H1 (cell line): ENCODE measurements at regions not wholly inside any gene's neighbourhood (a gene's known extent, or its start where the extent isn't known, plus 50 kb on each side); places are given as distances from the start of the nearest gene placed in this dataset.

ENCODE experiments used
- CTCF ChIA-PET: fragments of 300-600 bp; sonication (Branson Sonifier 250); formaldehyde crosslinking; loops from one replicate; lab custom pipeline; 2021; ENCODE audit not compliant: partially characterized antibody; lab: Charles Lee
- POLR2A ChIA-PET: fragments of 300-600 bp; sonication (Branson Sonifier 250); formaldehyde crosslinking; loops from one replicate; lab custom pipeline; 2021; ENCODE audit warnings: inconsistent platforms; ENCODE audit not compliant: partially characterized antibody; lab: Charles Lee
- DNase-seq, 2 experiments: peaks; one replicate each; pipeline versions ENCODE4 v3.0.0 to v3.0.0-alpha.2; 2010 to 2022; ENCODE audit warnings: low spot score in 2 of 2, low read depth in 1 of 2, mixed read lengths in 1 of 2
- FAIRE-seq: peaks from 2 replicates; lab custom pipeline; 2011; peaks lifted over from hg19 to GRCh38; lab: Jason Lieb, UNC
- H2AFZ ChIP-seq: 2 replicates; pipeline ENCODE4 v1.8.1; 2012; ENCODE audit warnings: low read length, inconsistent platforms
- H2AK5ac ChIP-seq: 2 replicates; pipeline ENCODE4 v1.6.1; 2013; ENCODE audit warnings: low read depth, low read length
- H2BK120ac ChIP-seq: replicated peaks from 2 replicates; pipeline ENCODE3; 2013; ENCODE audit warnings: low read depth, low read length, inconsistent platforms
- H2BK12ac ChIP-seq: 2 replicates; pipeline ENCODE4 v1.6.1; 2013; ENCODE audit warnings: low read depth, low read length
- H2BK15ac ChIP-seq: 2 replicates; pipeline ENCODE4 v1.6.1; 2013; ENCODE audit warnings: low read length
- H2BK20ac ChIP-seq: 2 replicates; pipeline ENCODE4 v1.6.1; 2013; ENCODE audit warnings: low read length
- H2BK5ac ChIP-seq: 2 replicates; pipeline ENCODE4 v1.6.1; 2013; ENCODE audit warnings: low read depth, low read length
- H3K14ac ChIP-seq: 2 replicates; pipeline ENCODE4 v1.6.1; 2013; ENCODE audit warnings: inconsistent platforms; ENCODE audit not compliant: insufficient read length
- H3K18ac ChIP-seq: 2 replicates; pipeline ENCODE4 v1.6.1; 2013; ENCODE audit warnings: low read length; ENCODE audit errors: extremely low read depth
- H3K23ac ChIP-seq: 2 replicates; pipeline ENCODE4 v1.6.1; 2013; ENCODE audit warnings: inconsistent platforms; ENCODE audit not compliant: insufficient read length
- H3K23me2 ChIP-seq: 2 replicates; pipeline ENCODE4 v1.6.1; 2013; ENCODE audit warnings: low read depth, low read length
- H3K27ac ChIP-seq: 2 replicates; pipeline ENCODE4 v1.6.1; 2011; ENCODE audit warnings: low read depth, low read length, inconsistent platforms
- H3K27me3 ChIP-seq, 4 experiments: replicated peaks in 1 of 4; 1 replicate in 1 of 4; 2 replicates in 3 of 4; pipeline versions ENCODE4 v1.6.1 to v1.8.1; 2011 to 2013; ENCODE audit warnings: low read length in 3 of 4, mild to moderate bottlenecking in 3 of 4, inconsistent platforms in 2 of 4, mixed read lengths in 2 of 4, moderate library complexity in 1 of 4; ENCODE audit not compliant: control insufficient read depth in 3 of 4, insufficient read depth in 3 of 4; ENCODE audit errors: extremely low read depth in 1 of 4
- H3K36me3 ChIP-seq, 4 experiments: 2 replicates each; pipeline versions ENCODE4 v1.6.1 to v1.8.1; 2011 to 2013; ENCODE audit warnings: mild to moderate bottlenecking in 4 of 4, low read length in 3 of 4, moderate library complexity in 2 of 4, control low read depth in 1 of 4, inconsistent platforms in 1 of 4; ENCODE audit not compliant: insufficient read depth in 4 of 4, control insufficient read depth in 2 of 4
- H3K4ac ChIP-seq: replicated peaks from 2 replicates; pipeline ENCODE3; 2013; ENCODE audit warnings: low read length, low read depth, mixed read lengths, inconsistent platforms; ENCODE audit not compliant: insufficient read length
- H3K4me1 ChIP-seq, 4 experiments: replicated peaks in 1 of 4; 1 replicate in 1 of 4; 2 replicates in 3 of 4; pipeline versions ENCODE4 v1.6.1 to v1.8.1; 2011 to 2013; ENCODE audit warnings: low read length in 3 of 4, inconsistent platforms in 2 of 4, mixed read lengths in 1 of 4; ENCODE audit not compliant: insufficient read depth in 4 of 4, control insufficient read depth in 3 of 4
- H3K4me2 ChIP-seq, 2 experiments: 2 replicates each; pipeline versions ENCODE4 v1.6.1 to v1.8.1; 2011 to 2013; ENCODE audit warnings: low read depth in 2 of 2, low read length in 2 of 2, control low read depth in 1 of 2, inconsistent platforms in 1 of 2, mild to moderate bottlenecking in 1 of 2; ENCODE audit not compliant: insufficient read depth in 1 of 2
- H3K4me3 ChIP-seq, 4 experiments: fragments of 200-600, 300-600 bp in 1 of 4; sonication (generic), shearing (Covaris generic), sonication (Bioruptor Twin) in 1 of 4; 2 replicates each; pipeline versions ENCODE4 v1.5.1 to v1.8.1; 2011 to 2016; ENCODE audit warnings: low read length in 4 of 4, low read depth in 3 of 4, control low read depth in 2 of 4, inconsistent platforms in 2 of 4, mild to moderate bottlenecking in 2 of 4, mixed read lengths in 1 of 4, moderate library complexity in 1 of 4; ENCODE audit not compliant: insufficient read depth in 2 of 4; ENCODE audit errors: extremely low read depth in 1 of 4
- H3K56ac ChIP-seq: replicated peaks from 2 replicates; pipeline ENCODE3; 2013; ENCODE audit warnings: low read depth, mild to moderate bottlenecking, mixed read lengths, low read length, inconsistent platforms; ENCODE audit not compliant: insufficient read length
- H3K79me1 ChIP-seq: 2 replicates; pipeline ENCODE4 v1.6.1; 2013; ENCODE audit warnings: low read depth, low read length, control low read depth
- H3K79me2 ChIP-seq, 2 experiments: 2 replicates each; pipeline versions ENCODE4 v1.6.1 to v1.8.1; 2012 to 2013; ENCODE audit warnings: low read length in 2 of 2, mild to moderate bottlenecking in 2 of 2, inconsistent platforms in 1 of 2; ENCODE audit not compliant: insufficient read depth in 2 of 2, control insufficient read depth in 1 of 2
- H3K9ac ChIP-seq, 4 experiments: replicated peaks in 1 of 4; 1 replicate in 1 of 4; 2 replicates in 3 of 4; pipeline versions ENCODE4 v1.6.1 to v1.8.1; 2011 to 2013; ENCODE audit warnings: low read depth in 3 of 4, low read length in 3 of 4, control low read depth in 2 of 4, mild to moderate bottlenecking in 2 of 4, moderate library complexity in 2 of 4, inconsistent platforms in 1 of 4; ENCODE audit errors: extremely low read depth in 1 of 4
- H3K9me3 ChIP-seq, 2 experiments: 2 replicates each; pipeline versions ENCODE4 v1.6.1 to v1.8.1; 2012 to 2013; ENCODE audit warnings: mild to moderate bottlenecking in 2 of 2, moderate library complexity in 2 of 2, control low read depth in 1 of 2, inconsistent platforms in 1 of 2, low read depth in 1 of 2, low read length in 1 of 2, mixed read lengths in 1 of 2; ENCODE audit not compliant: insufficient read depth in 2 of 2
- H4K20me1 ChIP-seq, 2 experiments: replicated peaks in 1 of 2; 2 replicates each; pipeline versions ENCODE3 to v1.8.1; 2011 to 2013; ENCODE audit warnings: inconsistent platforms in 2 of 2, low read length in 2 of 2, mild to moderate bottlenecking in 1 of 2; ENCODE audit not compliant: insufficient read depth in 2 of 2, control insufficient read depth in 1 of 2
- H4K5ac ChIP-seq: 2 replicates; pipeline ENCODE4 v1.6.1; 2013; ENCODE audit warnings: low read length, low read depth, mixed read lengths, inconsistent platforms; ENCODE audit not compliant: insufficient read length
- H4K8ac ChIP-seq: 2 replicates; pipeline ENCODE4 v1.8.0; 2013; ENCODE audit warnings: mild to moderate bottlenecking, moderate library complexity, low read length, inconsistent platforms; ENCODE audit not compliant: insufficient read depth; ENCODE audit errors: extremely low read depth
- H4K91ac ChIP-seq: replicated peaks from 2 replicates; pipeline ENCODE3; 2013; ENCODE audit warnings: low read length, mixed read lengths, inconsistent platforms; ENCODE audit not compliant: insufficient read length
- CHD2 ChIP-seq: IDR thresholded peaks from 2 replicates; pipeline ENCODE4 v1.6.1; 2012; ENCODE audit warnings: low read length, improper control_type of control experiment
- GABPA ChIP-seq: IDR thresholded peaks from 2 replicates; pipeline ENCODE4 v1.6.1; 2011; ENCODE audit warnings: mild to moderate bottlenecking, low read length, moderate library complexity, borderline replicate concordance; ENCODE audit not compliant: insufficient read depth
- PHF8 ChIP-seq: fragments of 200-600 bp; sonication (generic); conservative IDR thresholded peaks from 2 replicates; pipeline ENCODE4 v1.7.1; 2012; ENCODE audit warnings: low read depth, mild to moderate bottlenecking, inconsistent platforms, low read length, moderate library complexity
- SIRT6 ChIP-seq: IDR thresholded peaks from one replicate; pipeline ENCODE4 v1.7.1; 2012; ENCODE audit warnings: low read length, inconsistent platforms
- SP1 ChIP-seq: IDR thresholded peaks from 2 replicates; pipeline ENCODE4 v1.6.1; 2011; ENCODE audit warnings: low read depth, low read length
- SRF ChIP-seq: IDR thresholded peaks from 2 replicates; pipeline ENCODE4 v1.6.1; 2011; ENCODE audit warnings: mild to moderate bottlenecking, low read depth, low read length, moderate library complexity
- TCF12 ChIP-seq: IDR thresholded peaks from 2 replicates; pipeline ENCODE4 v1.6.1; 2011; ENCODE audit warnings: low read depth, mild to moderate bottlenecking, low read length
- TEAD4 ChIP-seq: IDR thresholded peaks from 2 replicates; pipeline ENCODE4 v1.6.1; 2012; ENCODE audit warnings: low read depth, low read length, inconsistent platforms, mixed read lengths
- WGBS, 2 experiments: shearing (Covaris generic) in 1 of 2; methylation state at CpG; one replicate each; pipeline versions ENCODE4 v1.1.6 to v1.1.7; 2013 to 2015; ENCODE audit warnings: low lambda C conversion rate in 2 of 2, mixed read lengths in 2 of 2, inconsistent platforms in 1 of 2, low coverage in 1 of 2, missing lambda C conversion rate in 1 of 2; ENCODE audit not compliant: insufficient replicate concordance in 2 of 2, insufficient coverage in 1 of 2, insufficient read length in 1 of 2; ENCODE audit errors: extremely low coverage in 1 of 2, missing lambda C conversion rate in 1 of 2; 5-methylcytosine and 5-hydroxymethylcytosine counted together
- TF ChIP-seq, protein P1 (sequence below): IDR thresholded peaks from 2 replicates; pipeline ENCODE4 v1.6.1; 2012; ENCODE audit warnings: inconsistent platforms

- Histone ChIP-seq H3K27ac (no peak overlapping the region), H3K27me3 (peaks cover 0 to 2% (median 0%) of the 10 kb centered on the region in 4 experiments; a peak in 1 of 7 replicates), H3K14ac (no peak overlapping the region), H3K18ac (no peak overlapping the region), H3K4me1 (no peaks in the 10 kb centered on the region), H2AK5ac (no peak overlapping the region), H4K8ac (no peak overlapping the region), H3K36me3 (no peaks in the 10 kb centered on the region), H3K23ac (no peak overlapping the region), H2BK12ac (no peak overlapping the region), H3K9me3 (no peaks in the 10 kb centered on the region), H3K79me1 (no peaks in the 10 kb centered on the region), H2BK120ac (no peak overlapping the region), H3K4me2 (no peak overlapping the region), H2AFZ (no peak overlapping the region), H3K56ac (no peak overlapping the region), H3K79me2 (no peaks in the 10 kb centered on the region), H3K4me3 (no peak overlapping the region), H2BK15ac (no peak overlapping the region), H4K91ac (no peak overlapping the region), H4K5ac (no peak overlapping the region), H3K23me2 (no peaks in the 10 kb centered on the region), H2BK20ac (no peak overlapping the region), H4K20me1 (no peaks in the 10 kb centered on the region), H3K4ac (no peak overlapping the region), H3K9ac (no peak overlapping the region), H2BK5ac (no peak overlapping the region)
- 100% methylated on average over 1 of the region's 1 CpG; no CpG with 5 or more reads in 1 of the 2 experiments for WGBS, 2 experiments
- FAIRE-seq (no peak), DNase-seq (no peak)
- ChIA-PET POLR2A (no interaction called here), CTCF (no interaction called here)
- TF ChIP-seq SP1 = no peak
- TF ChIP-seq, protein P1, sequence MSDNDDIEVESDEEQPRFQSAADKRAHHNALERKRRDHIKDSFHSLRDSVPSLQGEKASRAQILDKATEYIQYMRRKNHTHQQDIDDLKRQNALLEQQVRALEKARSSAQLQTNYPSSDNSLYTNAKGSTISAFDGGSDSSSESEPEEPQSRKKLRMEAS = no peak
- no peak for TF ChIP-seq CHD2
- TF ChIP-seq PHF8 = no peak
- no peak for TF ChIP-seq TCF12
- TF ChIP-seq TEAD4 = no peak
- TF ChIP-seq SIRT6 = no peak
- TF ChIP-seq SRF = no peak
- TF ChIP-seq GABPA = no peak
These were observed 381.7 kb upstream of the PCDH20 start for GRCh38 chr13:61797397-61797796.
